WTC11 (cell line): ENCODE measurements at regions not wholly inside any gene's neighbourhood (a gene's known extent, or its start where the extent isn't known, plus 50 kb on each side); places are given as distances from the start of the nearest gene placed in this dataset.

Experiments
- CTCF ChIP-seq: fragments of 200-600 bp; IDR thresholded peaks from 2 replicates; pipeline ENCODE4 v1.8.0; 2022; ENCODE audit warnings: antibody characterized with exemption
- E2F5 ChIP-seq: sonication (generic); formaldehyde crosslinking; IDR thresholded peaks from 2 replicates; pipeline ENCODE4 v1.8.1; 2022; ENCODE audit warnings: mild to moderate bottlenecking, moderate library complexity, missing genetic modification reagents
- JUN ChIP-seq: sonication (generic); formaldehyde crosslinking; IDR thresholded peaks from 2 replicates; pipeline ENCODE4 v1.8.0; 2023; ENCODE audit warnings: mild to moderate bottlenecking, missing genetic modification reagents
- NR2C2 ChIP-seq: sonication (generic); formaldehyde crosslinking; IDR thresholded peaks from 2 replicates; pipeline ENCODE4 v1.8.0; 2022; ENCODE audit warnings: mild to moderate bottlenecking, missing genetic modification reagents

DNA sequence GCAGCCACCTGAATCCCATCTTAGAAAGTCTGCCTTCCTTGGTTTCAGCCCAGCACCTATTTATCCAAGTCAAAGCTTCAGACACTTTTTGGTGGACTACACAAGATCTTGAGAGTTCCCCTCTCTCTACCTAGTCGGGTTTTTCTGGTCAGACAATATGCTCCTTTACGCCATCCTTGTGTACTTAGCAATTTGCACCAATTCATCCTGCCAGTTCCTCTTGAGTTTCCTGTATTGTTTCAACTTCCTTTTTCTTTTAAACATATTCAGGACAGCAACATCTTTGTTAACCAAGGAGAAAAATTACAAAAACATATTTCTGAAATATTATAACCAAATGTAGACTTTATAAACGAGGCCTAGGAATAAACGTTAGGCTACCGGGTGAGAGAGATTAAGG lies 368.2 kb upstream of the CADM1 start:
- TF ChIP-seq NR2C2 (no peak), CTCF (no peak), E2F5 (CRISPR knock-in tag) (no peak), JUN (no peak)
